ENCODE measurements at regions not wholly inside any gene's neighbourhood (a gene's known extent, or its start where the extent isn't known, plus 50 kb on each side); places are given as distances from the start of the nearest gene placed in this dataset.

GRCh38 chr19:21610787-21611186 is 105.4 kb downstream of the ZNF429 start:
- H3K79me2 ChIP-seq (ENCODE audit: control insufficient read depth in 1 of 2, insufficient read depth in 2 of 2, low read length in 2 of 2): no peaks in the 10 kb centered on the region
- H3K14ac ChIP-seq (ENCODE audit: insufficient read length): no peak overlapping the region
- H3K9me3 ChIP-seq (ENCODE audit: insufficient read depth in 2 of 2, low read depth in 1 of 2, low read length in 1 of 2): peaks cover 0 to 12% of the 10 kb centered on the region in 2 experiments; a peak in 1 of 4 replicates
- H4K20me1 ChIP-seq (replicated peaks in 1 of 2; ENCODE audit: control insufficient read depth in 1 of 2, insufficient read depth in 2 of 2, low read length in 2 of 2): no peaks in the 10 kb centered on the region
- H2BK15ac ChIP-seq (ENCODE audit: low read length): no peak overlapping the region
- H2AK5ac ChIP-seq (ENCODE audit: low read depth, low read length): no peak overlapping the region
- no peaks in the 10 kb centered on the region for H3K79me1 ChIP-seq (ENCODE audit: low read depth, low read length)
- H3K56ac ChIP-seq (replicated peaks; ENCODE audit: insufficient read length, low read depth, low read length): no peak overlapping the region
- no peak overlapping the region for H2AFZ ChIP-seq (ENCODE audit: low read length)
- H3K23me2 ChIP-seq (ENCODE audit: low read depth, low read length): no peaks in the 10 kb centered on the region
- no peak overlapping the region for H4K8ac ChIP-seq (ENCODE audit: extremely low read depth, insufficient read depth, low read length)
- no peak overlapping the region for H2BK120ac ChIP-seq (replicated peaks; ENCODE audit: low read depth, low read length)
- H3K4ac ChIP-seq (replicated peaks; ENCODE audit: insufficient read length, low read depth, low read length): no peak overlapping the region
- ChIA-PET POLR2A (ENCODE audit: partially characterized antibody) (interaction anchor here (1.0 kb wide), 1 partner anchor 136 kb away, joined by 3 read pairs; no protein-coding TSS in a partner anchor), CTCF (ENCODE audit: partially characterized antibody) (interaction anchor here (0.6 kb wide), 1 partner anchor 21 kb away, joined by 3 read pairs; no protein-coding TSS in a partner anchor)
- no peak overlapping the region for H3K18ac ChIP-seq (ENCODE audit: extremely low read depth, low read length)
- WGBS, 2 experiments (ENCODE audit: extremely low coverage in 1 of 2, insufficient coverage in 1 of 2, insufficient read length in 1 of 2, insufficient replicate concordance in 2 of 2, low coverage in 1 of 2, low lambda C conversion rate in 2 of 2, missing lambda C conversion rate in 1 of 2): 90% methylated on average over 1 of the region's 1 CpG; no CpG with 5 or more reads in 1 of the 2 experiments
- H3K27ac ChIP-seq (ENCODE audit: low read depth, low read length): no peak overlapping the region
- no peak overlapping the region for H2BK12ac ChIP-seq (ENCODE audit: low read depth, low read length)
- H3K23ac ChIP-seq (ENCODE audit: insufficient read length): no peak overlapping the region
- H3K4me3 ChIP-seq (ENCODE audit: extremely low read depth in 1 of 4, insufficient read depth in 2 of 4, low read depth in 3 of 4, low read length in 4 of 4): no peak overlapping the region
- H3K36me3 ChIP-seq (ENCODE audit: control insufficient read depth in 2 of 4, insufficient read depth in 4 of 4, low read length in 3 of 4): no peaks in the 10 kb centered on the region
- H4K91ac ChIP-seq (replicated peaks; ENCODE audit: insufficient read length, low read length): no peak overlapping the region
- no peak overlapping the region for H3K9ac ChIP-seq (replicated peaks in 1 of 4; ENCODE audit: extremely low read depth in 1 of 4, low read depth in 3 of 4, low read length in 3 of 4)
- H2BK5ac ChIP-seq (ENCODE audit: low read depth, low read length): no peak overlapping the region
- DNase-seq (ENCODE audit: low read depth in 1 of 2, low spot score in 2 of 2): no peak
- no peak overlapping the region for H2BK20ac ChIP-seq (ENCODE audit: low read length)
- FAIRE-seq: no peak
- no peaks in the 10 kb centered on the region for H3K4me1 ChIP-seq (replicated peaks in 1 of 4; ENCODE audit: control insufficient read depth in 3 of 4, insufficient read depth in 4 of 4, low read length in 3 of 4)
- H3K4me2 ChIP-seq (ENCODE audit: insufficient read depth in 1 of 2, low read depth in 2 of 2, low read length in 2 of 2): no peak overlapping the region
- H4K5ac ChIP-seq (ENCODE audit: insufficient read length, low read depth, low read length): no peak overlapping the region
- TF ChIP-seq POLR2A (IDR thresholded peaks at IDR 0.05; ENCODE audit: control extremely low read depth in 1 of 2, low read depth in 2 of 2, low read length in 2 of 2): no peak
- no peak for TF ChIP-seq E2F6 (IDR thresholded peaks at IDR 0.05)
- TF ChIP-seq KDM5A (IDR thresholded peaks at IDR 0.05; ENCODE audit: low read length): no peak
- H3K27me3 ChIP-seq (replicated peaks in 1 of 4; ENCODE audit: control insufficient read depth in 3 of 4, extremely low read depth in 1 of 4, insufficient read depth in 3 of 4, low read length in 3 of 4): no peaks in the 10 kb centered on the region
